Right kidney (tissue), 1 donor: ENCODE measurements at regions not wholly inside any gene's neighbourhood (a gene's known extent, or its start where the extent isn't known, plus 50 kb on each side); places are given as distances from the start of the nearest gene placed in this dataset.
"Not testable (repeated sequence)": the region's sequence is repeated elsewhere in the genome, so short reads cannot be mapped to it uniquely, and the experiment has no call there.

ENCODE experiments used
- DNase-seq: peaks from one replicate; pipeline ENCODE4 v3.0.0-alpha.2; 2016

- no peak for DNase-seq
Measured at GRCh38 chr2:236415684-236416444, 151.7 kb upstream of the ASB18 start.

GRCh38 chr2:236417150-236417549 lies 152.5 kb upstream of the ACKR3 start:
- peak; percentile 20 for DNase-seq

GRCh38 chr2:236430584-236430983 lies 139.0 kb upstream of the ACKR3 start:
- DNase-seq, result no peak

GRCh38 chr2:236434593-236434992 lies 135.0 kb upstream of the ACKR3 start:
- DNase-seq, result no peak

- DNase-seq, result no peak
Measured at GRCh38 chr2:236440110-236440881, 129.3 kb upstream of the ACKR3 start.

GRCh38 chr2:236444187-236444586 lies 125.4 kb upstream of the ACKR3 start:
- DNase-seq, result no peak

GRCh38 chr2:236445678-236446077 lies 123.9 kb upstream of the ACKR3 start:
- DNase-seq, result no peak

GRCh38 chr2:236446521-236446920 lies 123.1 kb upstream of the ACKR3 start:
- DNase-seq, result no peak

GRCh38 chr2:236449167-236449761 lies 120.4 kb upstream of the ACKR3 start:
- DNase-seq, result no peak

GRCh38 chr2:236452238-236452637 lies 117.4 kb upstream of the ACKR3 start:
- no peak for DNase-seq

GRCh38 chr2:236454076-236454475 lies 115.5 kb upstream of the ACKR3 start:
- DNase-seq, result no peak

- DNase-seq, result no peak
Measured at GRCh38 chr2:236459393-236459792, 110.2 kb upstream of the ACKR3 start.

- no peak for DNase-seq
Measured at GRCh38 chr2:236464140-236464539, 105.5 kb upstream of the ACKR3 start.

GRCh38 chr2:236472720-236473495 lies 96.7 kb upstream of the ACKR3 start:
- DNase-seq, result no peak

- DNase-seq, result no peak
Measured at GRCh38 chr2:236473691-236474090, 95.9 kb upstream of the ACKR3 start.

- DNase-seq, result no peak
Measured at GRCh38 chr2:236479814-236480213, 89.8 kb upstream of the ACKR3 start.

GRCh38 chr2:236483102-236483501 lies 86.5 kb upstream of the ACKR3 start:
- DNase-seq, result no peak

- DNase-seq, result no peak
Measured at GRCh38 chr2:236485519-236485918, 84.1 kb upstream of the ACKR3 start.

- not testable (repeated sequence) for DNase-seq
Measured at GRCh38 chr2:236489083-236489482, 80.5 kb upstream of the ACKR3 start.

GRCh38 chr2:236489895-236490404 lies 79.7 kb upstream of the ACKR3 start:
- no peak for DNase-seq

- DNase-seq, result no peak
Measured at GRCh38 chr2:236496340-236496739, 73.3 kb upstream of the ACKR3 start.

GRCh38 chr2:236498369-236498768 lies 71.3 kb upstream of the ACKR3 start:
- no peak for DNase-seq
